ENCODE measurements at regions not wholly inside any gene's neighbourhood (a gene's known extent, or its start where the extent isn't known, plus 50 kb on each side); places are given as distances from the start of the nearest gene placed in this dataset.

DNA sequence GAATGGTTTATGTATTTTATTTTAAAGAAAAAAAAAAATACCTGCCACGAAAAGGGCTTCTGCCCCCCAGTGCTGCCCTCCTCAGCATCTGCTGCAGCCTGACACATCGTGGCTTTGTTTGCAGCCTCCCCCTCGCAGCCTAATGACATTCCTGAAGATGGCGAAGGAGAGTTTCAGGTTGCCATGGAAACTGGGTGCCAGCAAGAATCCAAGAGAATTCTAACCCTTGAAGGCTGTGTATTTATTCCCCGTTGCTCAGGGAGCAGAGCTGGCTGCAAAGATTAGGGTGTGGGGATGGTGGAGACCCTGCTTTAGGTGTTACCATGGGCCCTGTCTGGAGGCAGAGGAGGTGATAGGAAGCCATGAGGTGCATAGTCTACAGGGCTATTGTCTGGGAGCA, 126.6 kb downstream of the NSG2 start:
- TF ChIP-seq POLR2A (IDR thresholded peaks at IDR 0.05; ENCODE audit: low read length) (no peak), GATA1 (IDR thresholded peaks at IDR 0.05; ENCODE audit: low read depth, low read length) (no peak)

All from erythroblast (primary cell).